BJ (cell line): ENCODE measurements at regions not wholly inside any gene's neighbourhood (a gene's known extent, or its start where the extent isn't known, plus 50 kb on each side); places are given as distances from the start of the nearest gene placed in this dataset.

Experiments used
- CTCF ChIA-PET: fragments of 350-600 bp; formaldehyde crosslinking; extraction: SDS; loops from one replicate; lab custom pipeline; 2021; ENCODE audit warnings: antibody characterized with exemption, inconsistent platforms; lab: Yijun Ruan, JAX
- POLR2A ChIA-PET: fragments of 300-600 bp; sonication (Branson Sonifier 250); formaldehyde crosslinking; extraction: SDS; loops from one replicate; lab custom pipeline; 2021; ENCODE audit warnings: antibody characterized with exemption; lab: Charles Lee
- DNase-seq: peaks from one replicate; pipeline ENCODE4 v3.0.0-alpha.2; 2011; ENCODE audit warnings: low read depth
- H3K27me3 ChIP-seq: 2 replicates; pipeline ENCODE4 v1.6.0; 2011; ENCODE audit warnings: low read length; ENCODE audit not compliant: control insufficient read depth, insufficient read depth
- H3K36me3 ChIP-seq: 2 replicates; pipeline ENCODE4 v1.5.1; 2011; ENCODE audit warnings: low read length; ENCODE audit not compliant: control insufficient read depth, insufficient read depth
- H3K4me3 ChIP-seq: 2 replicates; pipeline ENCODE4 v1.5.1; 2011; ENCODE audit warnings: low read depth, mild to moderate bottlenecking, control low read depth, low read length
- TF ChIP-seq, protein P1 (sequence below): IDR thresholded peaks from 2 replicates; pipeline ENCODE4 v1.5.1; 2011; ENCODE audit warnings: low read depth, mild to moderate bottlenecking, control low read depth, inconsistent platforms, low read length, moderate library complexity; ENCODE audit not compliant: insufficient read depth

GRCh38 chr14:83312511-83312910 is 1778.9 kb upstream of the SEL1L start:
- H3K4me3 ChIP-seq, result no peak overlapping the region
- ChIA-PET CTCF (interaction anchor here (1.0 to 1.5 kb wide), 2 partner anchors 12 to 152 kb away, joined by 3 to 7 read pairs; no protein-coding TSS in a partner anchor), POLR2A (no interaction called here)
- no peaks in the 10 kb centered on the region for H3K36me3 ChIP-seq
- DNase-seq, result no peak
- TF ChIP-seq, protein P1, sequence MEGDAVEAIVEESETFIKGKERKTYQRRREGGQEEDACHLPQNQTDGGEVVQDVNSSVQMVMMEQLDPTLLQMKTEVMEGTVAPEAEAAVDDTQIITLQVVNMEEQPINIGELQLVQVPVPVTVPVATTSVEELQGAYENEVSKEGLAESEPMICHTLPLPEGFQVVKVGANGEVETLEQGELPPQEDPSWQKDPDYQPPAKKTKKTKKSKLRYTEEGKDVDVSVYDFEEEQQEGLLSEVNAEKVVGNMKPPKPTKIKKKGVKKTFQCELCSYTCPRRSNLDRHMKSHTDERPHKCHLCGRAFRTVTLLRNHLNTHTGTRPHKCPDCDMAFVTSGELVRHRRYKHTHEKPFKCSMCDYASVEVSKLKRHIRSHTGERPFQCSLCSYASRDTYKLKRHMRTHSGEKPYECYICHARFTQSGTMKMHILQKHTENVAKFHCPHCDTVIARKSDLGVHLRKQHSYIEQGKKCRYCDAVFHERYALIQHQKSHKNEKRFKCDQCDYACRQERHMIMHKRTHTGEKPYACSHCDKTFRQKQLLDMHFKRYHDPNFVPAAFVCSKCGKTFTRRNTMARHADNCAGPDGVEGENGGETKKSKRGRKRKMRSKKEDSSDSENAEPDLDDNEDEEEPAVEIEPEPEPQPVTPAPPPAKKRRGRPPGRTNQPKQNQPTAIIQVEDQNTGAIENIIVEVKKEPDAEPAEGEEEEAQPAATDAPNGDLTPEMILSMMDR, result no peak
- H3K27me3 ChIP-seq, result no peaks in the 10 kb centered on the region

DNA sequence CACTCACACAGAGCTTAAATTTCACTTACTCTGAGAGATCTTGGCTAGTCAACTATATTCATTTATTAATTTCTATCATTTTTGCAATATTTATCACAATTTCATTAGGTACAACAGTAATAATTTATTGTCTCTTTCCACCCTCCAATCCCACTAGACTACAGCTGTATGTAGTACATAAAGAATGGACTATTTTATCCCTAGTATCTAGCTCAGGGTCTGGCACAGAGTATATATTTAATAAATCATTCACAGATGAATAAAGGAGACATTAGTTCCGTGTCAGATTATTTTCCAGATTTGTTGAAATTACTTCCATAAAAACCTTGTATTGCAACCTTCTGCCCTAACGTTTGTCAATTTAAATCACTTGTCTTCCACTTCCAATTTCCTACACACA is 1781.1 kb upstream of the SEL1L start:
- DNase-seq, result no peak
- CTCF ChIA-PET, result no interaction called here

DNA sequence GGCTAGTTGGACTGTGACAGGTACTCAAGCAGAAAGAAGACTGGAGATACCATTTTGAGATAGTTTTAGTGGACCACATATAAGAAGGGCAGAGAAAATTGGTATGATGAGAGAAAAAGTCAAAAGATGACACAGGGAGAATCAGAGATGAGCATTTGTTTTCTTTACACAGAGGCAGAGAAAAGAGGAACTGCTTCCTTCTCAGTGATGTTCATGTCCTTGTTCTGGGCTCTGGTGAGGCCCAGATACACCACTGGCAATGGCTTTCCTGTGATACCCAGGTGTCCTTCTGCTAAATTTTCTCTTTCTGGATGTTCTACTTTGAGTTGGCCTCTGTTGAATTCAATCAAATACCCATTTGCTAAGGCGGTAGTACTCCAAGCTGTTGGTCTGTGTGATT is 1782.7 kb upstream of the SEL1L start:
- H3K27me3 ChIP-seq, result no peaks in the 10 kb centered on the region
- DNase-seq, result no peak
- no peak overlapping the region for H3K4me3 ChIP-seq
- POLR2A ChIA-PET, result no interaction called here
- TF ChIP-seq, protein P1, result no peak
- no peaks in the 10 kb centered on the region for H3K36me3 ChIP-seq
- CTCF ChIA-PET, result no interaction called here

More for the DNA sequence above, 1781.1 kb upstream of the SEL1L start:
- POLR2A ChIA-PET, result interaction anchor here (0.6 kb wide), 1 partner anchor 8 kb away, joined by 3 read pairs; no protein-coding TSS in a partner anchor
- no peaks in the 10 kb centered on the region for H3K27me3 ChIP-seq
- H3K4me3 ChIP-seq, result no peak overlapping the region
- TF ChIP-seq, protein P1, result no peak
- no peaks in the 10 kb centered on the region for H3K36me3 ChIP-seq

DNA sequence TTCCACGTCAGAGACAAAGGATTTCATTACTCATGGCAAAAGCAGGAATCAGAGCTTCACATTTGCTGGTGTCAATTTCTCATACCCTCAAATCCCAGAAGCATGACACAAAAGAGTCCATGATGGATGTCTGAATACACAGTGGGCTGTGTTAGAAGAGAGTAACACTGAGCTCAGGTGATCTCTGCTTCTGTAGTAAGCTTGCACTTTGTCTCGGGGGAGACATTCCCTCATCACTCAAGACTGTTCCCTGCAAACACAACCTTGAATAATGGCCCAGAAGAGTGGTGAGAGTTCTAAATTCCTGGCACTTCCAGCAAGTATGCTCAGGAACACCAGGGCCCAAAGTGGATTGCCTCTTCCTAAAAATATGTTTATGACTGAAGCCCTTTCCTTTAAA is 1787.2 kb upstream of the SEL1L start:
- H3K36me3 ChIP-seq, result no peaks in the 10 kb centered on the region
- ChIA-PET POLR2A (no interaction called here), CTCF (interaction anchor here (0.6 to 0.7 kb wide), 2 partner anchors 15 to 22 kb away, joined by 3 read pairs; no protein-coding TSS in a partner anchor)
- H3K27me3 ChIP-seq, result no peaks in the 10 kb centered on the region
- no peak overlapping the region for H3K4me3 ChIP-seq
- no peak for DNase-seq
- TF ChIP-seq, protein P1, result no peak

GRCh38 chr14:83331513-83331912 is 1797.9 kb upstream of the SEL1L start:
- CTCF ChIA-PET, result no interaction called here
- Histone ChIP-seq H3K27me3 (no peaks in the 10 kb centered on the region), H3K4me3 (no peak overlapping the region), H3K36me3 (no peaks in the 10 kb centered on the region)
- TF ChIP-seq, protein P1, result no peak
- POLR2A ChIA-PET, result no interaction called here
- no peak for DNase-seq
